ENCODE measurements at regions not wholly inside any gene's neighbourhood (a gene's known extent, or its start where the extent isn't known, plus 50 kb on each side); places are given as distances from the start of the nearest gene placed in this dataset.

- TF ChIP-seq POLR2AphosphoS5 (IDR thresholded peaks at IDR 0.05; ENCODE audit: low read depth, low read length) (no peak), TAF1 (IDR thresholded peaks at IDR 0.05; ENCODE audit: borderline replicate concordance, low read depth, low read length) (no peak)
Observed at GRCh38 chr13:84672616-84673015, 790.3 kb upstream of the SLITRK1 start.
